Endothelial cell of umbilical vein (primary cell): ENCODE measurements at regions not wholly inside any gene's neighbourhood (a gene's known extent, or its start where the extent isn't known, plus 50 kb on each side); places are given as distances from the start of the nearest gene placed in this dataset.

Source experiments
- BruUV-seq: library from RNA; stranded (reverse); fragments of 400-500 nt; replicated peaks from 2 replicates; lab custom pipeline; 2021; lab: Mats Ljungman, UMichigan
- CTCF ChIA-PET: fragments of 300-600, 350-600 bp; sonication (Branson Sonifier 250); formaldehyde crosslinking; loops from one replicate; lab custom pipeline; 2021; ENCODE audit warnings: antibody characterized with exemption, inconsistent platforms; lab: Charles Lee
- POLR2A ChIA-PET: fragments of 300-600, 350-600 bp; sonication (Branson Sonifier 250); formaldehyde crosslinking; loops from one replicate; lab custom pipeline; 2021; ENCODE audit warnings: antibody characterized with exemption, inconsistent platforms; lab: Charles Lee
- DNase-seq: peaks from one replicate; pipeline ENCODE4 v3.0.0-alpha.2; 2011; ENCODE audit warnings: low read depth, low spot score
- FAIRE-seq: peaks from 2 replicates; lab custom pipeline; 2011; peaks lifted over from hg19 to GRCh38; lab: Jason Lieb, UNC
- H2AFZ ChIP-seq: 2 replicates; pipeline ENCODE4 v1.6.0; 2012; ENCODE audit warnings: low read depth, low read length, control low read depth, inconsistent platforms
- H3K27ac ChIP-seq: 2 replicates; pipeline ENCODE4 v1.5.1; 2011; ENCODE audit warnings: low read depth, mild to moderate bottlenecking, control low read depth, low read length, moderate library complexity; ENCODE audit not compliant: insufficient read depth
- H3K27me3 ChIP-seq, 2 experiments: 2 replicates each; pipeline versions ENCODE4 v1.6.0 to v1.6.1; 2011; ENCODE audit warnings: low read length in 2 of 2, mixed read lengths in 1 of 2; ENCODE audit not compliant: control insufficient read depth in 2 of 2, insufficient read depth in 2 of 2
- H3K36me3 ChIP-seq, 2 experiments: 2 replicates in 1 of 2; 3 replicates in 1 of 2; pipeline ENCODE4 v1.5.1; 2011; ENCODE audit warnings: low read length in 2 of 2, mild to moderate bottlenecking in 1 of 2, moderate library complexity in 1 of 2; ENCODE audit not compliant: control insufficient read depth in 2 of 2, insufficient read depth in 2 of 2; ENCODE audit errors: extremely low read depth in 1 of 2
- H3K4me1 ChIP-seq: 3 replicates; pipeline ENCODE4 v1.5.1; 2011; ENCODE audit warnings: mild to moderate bottlenecking, low read length; ENCODE audit not compliant: control insufficient read depth, insufficient read depth; ENCODE audit errors: extremely low read depth
- H3K4me2 ChIP-seq: 2 replicates; pipeline ENCODE4 v1.6.1; 2011; ENCODE audit warnings: low read length, control low read depth, mixed read lengths; ENCODE audit not compliant: insufficient read depth
- H3K4me3 ChIP-seq, 3 experiments: fragments of 200-600 bp in 1 of 3; sonication (generic), shearing (Covaris generic) in 1 of 3; replicated peaks in 1 of 3; 2 replicates each; pipeline ENCODE4 v1.5.1; 2011 to 2016; ENCODE audit warnings: control low read depth in 3 of 3, low read length in 3 of 3, mild to moderate bottlenecking in 2 of 3, inconsistent platforms in 1 of 3, low read depth in 1 of 3, moderate library complexity in 1 of 3; ENCODE audit not compliant: insufficient read depth in 1 of 3
- H3K79me2 ChIP-seq: 2 replicates; pipeline ENCODE4 v1.6.0; 2012; ENCODE audit warnings: low read length, inconsistent platforms; ENCODE audit not compliant: control insufficient read depth, insufficient read depth
- H3K9ac ChIP-seq: replicated peaks from 2 replicates; pipeline ENCODE3; 2011; ENCODE audit warnings: low read length, control low read depth; ENCODE audit not compliant: insufficient read depth; ENCODE audit errors: extremely low read depth
- H3K9me1 ChIP-seq: replicated peaks from 3 replicates; pipeline ENCODE4 v1.6.0; 2011; ENCODE audit warnings: mild to moderate bottlenecking, low read length; ENCODE audit not compliant: control insufficient read depth, insufficient read depth; ENCODE audit errors: extremely low read depth
- H3K9me3 ChIP-seq: replicated peaks from 2 replicates; pipeline ENCODE4 v1.5.1; 2012; ENCODE audit warnings: low read length, inconsistent platforms; ENCODE audit not compliant: control insufficient read depth, insufficient read depth
- H4K20me1 ChIP-seq: replicated peaks from 2 replicates; pipeline ENCODE3; 2011; ENCODE audit warnings: mild to moderate bottlenecking, low read length; ENCODE audit not compliant: control insufficient read depth, insufficient read depth; ENCODE audit errors: extremely low read depth
- EZH2 ChIP-seq: IDR thresholded peaks from 2 replicates; pipeline ENCODE4 v1.6.1; 2012; ENCODE audit warnings: borderline replicate concordance, low read depth, mild to moderate bottlenecking, moderate library complexity, low read length, inconsistent platforms; ENCODE audit not compliant: severe bottlenecking
- FOS ChIP-seq: IDR thresholded peaks from 2 replicates; pipeline ENCODE4 v1.6.1; 2011; ENCODE audit warnings: mild to moderate bottlenecking, low read length, moderate library complexity, borderline replicate concordance; ENCODE audit not compliant: insufficient read depth
- GATA2 ChIP-seq: IDR thresholded peaks from 2 replicates; pipeline ENCODE4 v1.7.0; 2011; ENCODE audit warnings: low read depth, mild to moderate bottlenecking, moderate library complexity, mixed read lengths, low read length; ENCODE audit not compliant: insufficient read length, insufficient read depth
- JUN ChIP-seq: IDR thresholded peaks from 2 replicates; pipeline ENCODE4 v1.6.1; 2011; ENCODE audit warnings: borderline replicate concordance, low read depth; ENCODE audit not compliant: insufficient read length, insufficient read depth
- MYC ChIP-seq: IDR thresholded peaks from one replicate; pipeline ENCODE4 v1.6.1; 2011; ENCODE audit warnings: mild to moderate bottlenecking, low read depth, low read length
- POLR2A ChIP-seq: IDR thresholded peaks from 2 replicates; pipeline ENCODE4 v1.6.1; 2012; ENCODE audit warnings: low read depth, mild to moderate bottlenecking, control low read depth, low read length
- dilution Hi-C: fragments of 300-500 bp; cut with MboI; formaldehyde crosslinking; loops from one replicate; pipeline ENCODE4 v1.15.0; 2019; ENCODE audit warnings: low sequenced_read_pairs; ENCODE audit not compliant: extremely low pct_ligation_motif_present
- intact Hi-C: fragments of 100-400 bp; cut with micrococcal nuclease; formaldehyde crosslinking; loops from one replicate; pipeline ENCODE4 v1.10.0; 2022
- TF ChIP-seq, protein P1 (sequence below): IDR thresholded peaks from 2 replicates; pipeline ENCODE4 v1.6.1; 2011; ENCODE audit not compliant: insufficient read depth, insufficient read length
- TF ChIP-seq, protein P2 (sequence below), 2 donors: IDR thresholded peaks; 1 replicate in 1 of 2; 2 replicates in 1 of 2; pipeline ENCODE4 v1.5.1; 2011; ENCODE audit warnings: low read length in 2 of 2, mild to moderate bottlenecking in 2 of 2, moderate library complexity in 2 of 2, control low read depth in 1 of 2, inconsistent platforms in 1 of 2, low read depth in 1 of 2; ENCODE audit not compliant: insufficient read depth in 1 of 2; ENCODE audit errors: extremely low read depth in 1 of 2

- intact Hi-C loops: loop anchor here (1.0 to 10.0 kb wide), 8 partner anchors 9 to 336 kb away; no protein-coding TSS in a partner anchor
- DNase-seq: no peak
- no peak for FAIRE-seq
- Histone ChIP-seq H3K79me2 (no peaks in the 10 kb centered on the region), H3K4me3 (peak overlapping the region; percentile 47 to 97 (median 70)), H3K4me2 (peak overlapping the region; percentile 97), H3K9me1 (no peaks in the 10 kb centered on the region), H3K9me3 (no peaks in the 10 kb centered on the region), H3K27ac (no peak overlapping the region), H3K27me3 (peaks cover 7 to 20% of the 10 kb centered on the region in 2 experiments), H3K36me3 (no peaks in the 10 kb centered on the region), H3K4me1 (peaks cover 3% of the 10 kb centered on the region), H4K20me1 (no peaks in the 10 kb centered on the region), H3K9ac (peak overlapping the region; percentile 21), H2AFZ (peak overlapping the region; percentile 74)
- no TSS peak for BruUV-seq
- ChIA-PET POLR2A (no interaction called here), CTCF (interaction anchor here (0.7 to 1.3 kb wide), 6 partner anchors 9 to 334 kb away, joined by 3 to 5 read pairs (median 3); no protein-coding TSS in a partner anchor)
- dilution Hi-C loops: no loop called here
- TF ChIP-seq POLR2A (no peak), GATA2 (no peak), FOS (no peak), EZH2 (no peak)
These were observed 123.2 kb downstream of the GPX5 start for GRCh38 chr6:28648878-28649375.

GRCh38 chr6:28651161-28651560, 125.5 kb downstream of the GPX5 start:
- H3K4me2 ChIP-seq: no peak overlapping the region
- DNase-seq (no peak), FAIRE-seq (no peak)
- H3K36me3 ChIP-seq: no peaks in the 10 kb centered on the region
- TF ChIP-seq, protein P1, sequence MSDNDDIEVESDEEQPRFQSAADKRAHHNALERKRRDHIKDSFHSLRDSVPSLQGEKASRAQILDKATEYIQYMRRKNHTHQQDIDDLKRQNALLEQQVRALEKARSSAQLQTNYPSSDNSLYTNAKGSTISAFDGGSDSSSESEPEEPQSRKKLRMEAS: no peak
- no peak for TF ChIP-seq EZH2
- TF ChIP-seq, protein P2, sequence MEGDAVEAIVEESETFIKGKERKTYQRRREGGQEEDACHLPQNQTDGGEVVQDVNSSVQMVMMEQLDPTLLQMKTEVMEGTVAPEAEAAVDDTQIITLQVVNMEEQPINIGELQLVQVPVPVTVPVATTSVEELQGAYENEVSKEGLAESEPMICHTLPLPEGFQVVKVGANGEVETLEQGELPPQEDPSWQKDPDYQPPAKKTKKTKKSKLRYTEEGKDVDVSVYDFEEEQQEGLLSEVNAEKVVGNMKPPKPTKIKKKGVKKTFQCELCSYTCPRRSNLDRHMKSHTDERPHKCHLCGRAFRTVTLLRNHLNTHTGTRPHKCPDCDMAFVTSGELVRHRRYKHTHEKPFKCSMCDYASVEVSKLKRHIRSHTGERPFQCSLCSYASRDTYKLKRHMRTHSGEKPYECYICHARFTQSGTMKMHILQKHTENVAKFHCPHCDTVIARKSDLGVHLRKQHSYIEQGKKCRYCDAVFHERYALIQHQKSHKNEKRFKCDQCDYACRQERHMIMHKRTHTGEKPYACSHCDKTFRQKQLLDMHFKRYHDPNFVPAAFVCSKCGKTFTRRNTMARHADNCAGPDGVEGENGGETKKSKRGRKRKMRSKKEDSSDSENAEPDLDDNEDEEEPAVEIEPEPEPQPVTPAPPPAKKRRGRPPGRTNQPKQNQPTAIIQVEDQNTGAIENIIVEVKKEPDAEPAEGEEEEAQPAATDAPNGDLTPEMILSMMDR (IDR thresholded peaks at IDR 0.05; ENCODE audit: extremely low read depth in 1 of 2, insufficient read depth in 1 of 2, low read depth in 1 of 2, low read length in 2 of 2): no peak
- TF ChIP-seq POLR2A: no peak
- no peak for TF ChIP-seq JUN
- TF ChIP-seq MYC: no peak
- TF ChIP-seq GATA2: no peak
- no peaks in the 10 kb centered on the region for H3K9me1 ChIP-seq
- no peaks in the 10 kb centered on the region for H4K20me1 ChIP-seq
- no peak overlapping the region for H2AFZ ChIP-seq
- peaks cover 3% of the 10 kb centered on the region for H3K4me1 ChIP-seq
- no peaks in the 10 kb centered on the region for H3K9me3 ChIP-seq
- peaks cover 8 to 17% of the 10 kb centered on the region in 2 experiments for H3K27me3 ChIP-seq
- no peak overlapping the region for H3K9ac ChIP-seq
- CTCF ChIA-PET: no interaction called here
- dilution Hi-C loops: no loop called here
- no TSS peak for BruUV-seq
- no peaks in the 10 kb centered on the region for H3K79me2 ChIP-seq
- H3K27ac ChIP-seq: no peak overlapping the region
- POLR2A ChIA-PET: no interaction called here
- H3K4me3 ChIP-seq: no peak overlapping the region
- intact Hi-C loops: loop anchor here (10.0 kb wide), 1 partner anchor 436 kb away; no protein-coding TSS in a partner anchor
